ENCODE measurements at regions not wholly inside any gene's neighbourhood (a gene's known extent, or its start where the extent isn't known, plus 50 kb on each side); places are given as distances from the start of the nearest gene placed in this dataset.
"Not testable (repeated sequence)": the region's sequence is repeated elsewhere in the genome, so short reads cannot be mapped to it uniquely, and the experiment has no call there.

DNA sequence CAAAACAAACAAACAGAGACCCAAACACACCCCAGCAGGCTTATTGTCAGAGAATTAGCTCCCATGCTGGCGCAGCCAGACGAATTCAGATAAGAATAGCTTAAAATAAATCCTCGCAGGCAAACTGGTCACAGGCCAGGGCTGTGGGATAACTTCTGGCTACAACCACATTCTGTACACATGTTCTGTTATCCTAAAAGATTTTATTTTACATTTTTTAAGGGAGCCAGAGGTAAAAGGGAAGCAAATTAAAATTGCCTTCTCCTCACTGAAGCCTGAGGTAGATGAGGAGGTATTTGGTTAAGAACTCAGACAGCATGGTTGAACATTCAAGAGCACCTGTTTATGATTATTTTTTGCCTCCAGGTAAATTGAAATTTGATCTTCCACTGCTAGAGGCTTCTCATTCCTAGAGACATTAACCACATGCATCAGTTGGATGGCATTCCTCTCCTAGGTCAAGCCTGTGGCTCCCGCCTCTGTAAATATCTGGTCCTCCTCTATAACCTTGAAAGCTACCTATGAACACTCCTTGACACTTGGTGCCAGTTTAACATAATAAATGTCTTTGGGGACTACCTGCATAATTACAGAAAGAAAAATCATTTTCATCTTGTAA lies 190.3 kb downstream of the SATB1 start:
- DNase-seq = no peak

GRCh38 chr3:18233987-18234716 lies 191.0 kb downstream of the SATB1 start:
- no peak for DNase-seq

- DNase-seq = no peak
Observed at GRCh38 chr3:18232317-18232716, 192.8 kb downstream of the SATB1 start.

DNA sequence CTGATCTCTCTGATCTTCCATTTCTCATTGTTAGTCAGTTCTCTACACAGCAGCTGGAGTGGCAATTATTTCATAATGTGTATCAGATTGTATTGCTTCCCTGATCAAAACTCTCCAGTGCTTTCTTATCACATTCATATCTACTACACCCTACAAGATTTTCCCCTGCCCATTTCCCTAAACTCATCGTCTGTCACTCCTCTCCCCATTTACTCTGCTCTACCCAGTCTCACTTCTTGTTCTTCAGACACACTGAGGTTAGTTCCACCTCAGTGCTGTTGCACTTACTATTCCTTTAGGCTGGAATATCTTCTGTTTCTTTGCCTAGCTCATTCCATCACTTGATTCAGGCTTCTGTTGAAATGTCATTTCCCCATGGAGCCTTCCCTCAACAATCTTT lies 197.1 kb downstream of the SATB1 start:
- no peak for DNase-seq

DNA sequence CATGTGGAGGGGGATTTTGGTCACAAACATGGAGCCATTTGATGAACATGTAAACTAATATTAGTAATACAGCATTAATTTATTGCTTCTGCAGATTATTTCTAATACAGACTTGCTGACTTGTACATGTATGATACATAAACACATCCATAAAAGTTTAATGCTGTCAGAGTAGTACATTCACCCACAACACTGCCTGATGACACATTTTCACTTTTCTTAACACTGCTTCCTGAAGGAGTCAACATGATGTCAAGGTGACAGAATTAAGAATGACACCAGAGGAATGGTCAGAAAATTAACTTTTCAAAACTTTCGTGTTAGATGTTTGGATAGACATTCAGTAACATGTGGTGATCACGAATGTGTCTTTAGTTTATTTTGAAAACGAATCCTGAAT lies 199.4 kb downstream of the SATB1 start:
- no peak for DNase-seq

DNA sequence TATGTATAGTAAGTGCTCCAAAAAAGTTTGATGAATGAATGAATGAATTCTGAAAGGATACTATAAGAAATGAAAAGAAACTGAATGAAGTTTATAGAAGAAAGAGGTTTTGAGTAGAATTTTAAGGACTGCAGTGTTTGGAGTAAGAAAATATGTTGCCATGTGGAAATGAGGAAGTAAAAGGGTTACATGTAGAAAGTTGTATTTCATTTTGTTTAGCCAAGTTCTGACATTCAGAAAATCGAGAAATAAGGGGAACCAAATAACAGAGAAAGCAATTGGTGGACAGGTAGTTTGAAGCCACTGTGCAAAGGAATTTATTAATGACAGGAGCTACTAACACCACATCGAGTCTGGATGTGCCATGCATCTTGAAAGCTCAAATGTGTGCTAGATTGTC lies 200.7 kb downstream of the SATB1 start:
- no peak for DNase-seq

GRCh38 chr3:18223974-18224373 lies 201.2 kb downstream of the SATB1 start:
- DNase-seq = no peak

GRCh38 chr3:18223571-18223970 lies 201.6 kb downstream of the SATB1 start:
- no peak for DNase-seq

DNA sequence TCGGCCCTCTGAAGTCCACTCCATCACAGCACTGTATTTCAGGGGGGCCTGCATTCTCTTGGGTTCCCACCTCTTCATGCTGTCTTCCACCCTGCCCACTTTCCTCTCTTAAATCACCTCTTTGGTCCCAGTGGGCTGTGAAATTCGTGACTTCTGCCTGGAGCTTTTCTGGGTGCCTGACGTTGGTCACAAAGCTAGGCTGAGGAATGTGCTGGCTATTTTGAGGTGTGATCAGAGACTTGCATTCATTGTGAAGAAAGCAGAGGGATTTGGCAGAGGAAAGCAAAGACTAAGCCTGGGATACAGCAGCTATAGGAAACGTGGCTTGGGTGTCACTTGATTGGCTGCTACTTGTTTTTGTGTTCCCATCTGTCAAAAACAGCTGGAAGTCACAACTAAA lies 202.5 kb downstream of the SATB1 start:
- DNase-seq = no peak

DNA sequence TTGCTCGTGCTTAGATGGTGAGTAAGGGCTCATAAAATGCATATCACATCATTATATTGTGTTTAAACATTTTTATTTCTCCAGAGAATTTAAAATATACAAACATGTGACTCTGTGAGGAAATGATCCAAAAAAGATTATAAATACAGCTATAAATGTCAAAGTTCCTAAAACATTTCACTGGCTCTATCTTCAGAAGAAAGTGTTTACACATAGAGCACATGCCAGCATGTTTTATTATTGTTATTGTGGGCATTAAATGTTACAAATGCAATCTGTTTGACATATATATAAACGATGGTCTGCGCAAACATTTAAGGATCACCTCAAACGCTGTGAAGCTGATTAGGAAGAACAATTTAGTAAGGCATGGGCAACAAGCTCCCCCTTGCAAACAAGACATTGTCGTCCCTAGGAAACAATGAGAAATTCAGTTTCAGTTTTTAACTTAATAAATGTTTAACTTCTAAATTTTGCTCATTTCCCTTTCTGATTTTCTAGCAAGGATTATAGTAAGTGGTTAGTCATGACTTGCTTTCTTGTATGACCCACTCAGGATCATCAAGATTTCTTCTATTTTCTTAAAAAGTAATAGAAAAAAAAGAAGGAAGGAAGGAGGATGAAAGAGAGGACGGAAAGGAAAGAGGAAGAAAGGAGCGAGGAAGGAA lies 207.5 kb downstream of the SATB1 start:
- no peak for DNase-seq

- DNase-seq = no peak
Observed at GRCh38 chr3:18216996-18217395, 208.1 kb downstream of the SATB1 start.

DNA sequence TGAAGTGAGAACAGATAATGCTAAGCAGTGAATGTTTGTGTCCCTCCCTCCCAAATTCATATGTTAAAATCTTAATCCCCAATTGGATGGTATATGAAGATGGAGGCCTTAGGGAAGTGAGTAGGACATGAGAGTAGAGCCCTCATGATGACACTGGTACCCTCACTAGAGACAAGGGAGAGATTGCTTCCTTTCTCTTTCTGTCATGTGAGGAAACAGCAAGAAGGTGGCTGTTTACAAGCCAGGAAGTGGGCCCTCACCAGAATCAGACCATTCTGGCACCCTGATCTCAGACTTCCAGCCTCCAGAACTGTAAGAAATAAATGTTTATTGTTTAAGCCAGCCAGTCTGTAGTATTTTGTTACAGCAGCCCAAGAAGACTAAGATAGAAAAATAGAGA lies 209.5 kb downstream of the SATB1 start:
- DNase-seq = no peak

DNA sequence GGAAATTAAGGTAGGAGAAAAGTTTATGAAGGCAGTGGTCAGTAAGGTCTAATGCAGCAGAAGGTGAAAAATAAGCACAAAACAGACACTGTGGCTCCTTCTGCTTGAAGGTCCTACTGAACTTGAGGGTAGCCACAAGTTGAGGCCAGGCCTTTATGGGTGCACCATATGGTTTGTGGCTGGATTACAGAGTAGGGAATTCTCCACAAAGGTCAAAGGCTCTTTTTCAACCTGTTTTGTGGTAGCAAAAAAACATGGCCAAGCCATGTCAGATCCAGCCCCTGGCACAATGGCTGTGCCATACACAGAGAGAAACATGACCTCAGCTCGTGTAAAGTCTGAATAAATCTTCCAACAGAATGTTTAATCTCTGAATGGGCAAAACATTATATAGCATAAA lies 214.0 kb downstream of the SATB1 start:
- no peak for DNase-seq

DNA sequence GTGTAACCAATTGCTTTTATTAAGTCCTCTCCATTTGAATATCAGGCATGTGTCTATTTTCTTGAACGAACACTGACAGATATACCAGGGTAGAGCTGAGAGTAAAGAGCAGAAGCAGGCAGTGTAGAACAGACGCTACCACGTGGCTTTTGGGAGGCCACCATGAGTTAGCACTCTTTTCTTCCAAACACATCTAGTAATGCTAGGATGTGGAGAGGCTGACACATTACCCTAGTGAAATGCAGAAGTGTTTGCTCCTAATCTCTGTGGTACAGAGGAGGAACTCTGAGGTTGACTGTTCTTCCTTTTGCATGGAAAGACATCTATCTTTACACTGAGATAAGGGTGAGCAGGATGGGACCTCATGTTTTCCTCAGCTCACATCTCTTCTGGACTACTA lies 216.3 kb downstream of the SATB1 start:
- DNase-seq = no peak

GRCh38 chr3:18208091-18208490 lies 217.0 kb downstream of the SATB1 start:
- no peak for DNase-seq

GRCh38 chr3:18207226-18207625 lies 217.9 kb downstream of the SATB1 start:
- DNase-seq = no peak

DNA sequence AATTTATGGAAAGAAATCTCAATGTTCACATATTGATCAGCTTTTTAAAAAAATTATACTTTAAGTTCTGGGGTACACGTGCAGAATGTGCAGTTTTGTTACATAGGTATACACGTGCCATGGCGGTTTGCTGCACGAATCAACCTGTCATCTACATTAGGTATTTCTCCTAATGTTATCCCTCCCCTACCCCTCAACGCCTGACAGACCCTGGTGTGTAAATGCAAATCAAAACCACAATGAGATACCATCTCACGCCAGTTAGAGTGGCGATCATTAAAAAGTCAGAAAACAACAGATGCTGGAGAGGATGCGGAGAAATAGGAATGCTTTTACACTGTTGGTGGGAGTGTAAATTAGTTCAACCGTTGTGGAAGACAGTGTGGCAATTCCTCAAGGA lies 219.4 kb downstream of the SATB1 start:
- not testable (repeated sequence) for DNase-seq

GRCh38 chr3:18201315-18201714 lies 223.8 kb downstream of the SATB1 start:
- DNase-seq = no peak

DNA sequence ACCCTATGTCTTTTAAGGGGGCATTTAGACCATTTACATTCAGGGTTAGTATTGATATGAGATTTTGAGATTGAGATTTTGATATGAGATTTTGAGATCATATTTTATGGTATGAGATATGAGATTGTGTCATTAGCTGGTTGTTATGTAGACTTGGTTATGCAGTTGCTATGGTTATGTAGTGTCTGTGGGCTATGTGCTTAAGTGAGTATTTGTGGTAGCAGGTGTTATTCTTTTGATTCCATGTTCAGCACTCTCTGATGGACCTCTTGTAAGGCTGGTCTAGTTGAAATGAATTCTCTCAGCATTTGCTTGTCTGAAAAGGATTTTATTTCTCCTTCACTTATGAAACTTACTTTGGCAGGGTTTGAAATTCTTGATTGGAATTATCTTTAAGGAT lies 225.4 kb downstream of the SATB1 start:
- DNase-seq = no peak

DNA sequence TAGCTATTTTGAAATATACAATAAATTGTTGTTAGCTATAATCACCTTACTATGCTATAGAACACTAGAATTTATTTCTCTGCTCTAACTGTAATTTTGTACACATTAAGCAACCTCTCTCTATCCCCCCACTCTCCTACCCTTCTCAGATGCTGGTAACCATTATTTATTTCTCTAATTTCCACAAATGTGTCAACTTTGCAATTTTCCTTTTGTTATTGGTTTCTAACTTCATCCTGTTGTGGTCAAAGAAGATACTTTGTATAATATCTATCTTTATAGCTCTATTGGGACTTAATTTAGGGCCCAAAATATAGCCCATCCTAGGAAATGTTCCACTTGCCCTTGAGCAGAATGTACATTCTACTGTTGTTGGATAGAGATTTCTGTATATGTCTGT lies 229.3 kb downstream of the SATB1 start:
- DNase-seq = no peak

DNA sequence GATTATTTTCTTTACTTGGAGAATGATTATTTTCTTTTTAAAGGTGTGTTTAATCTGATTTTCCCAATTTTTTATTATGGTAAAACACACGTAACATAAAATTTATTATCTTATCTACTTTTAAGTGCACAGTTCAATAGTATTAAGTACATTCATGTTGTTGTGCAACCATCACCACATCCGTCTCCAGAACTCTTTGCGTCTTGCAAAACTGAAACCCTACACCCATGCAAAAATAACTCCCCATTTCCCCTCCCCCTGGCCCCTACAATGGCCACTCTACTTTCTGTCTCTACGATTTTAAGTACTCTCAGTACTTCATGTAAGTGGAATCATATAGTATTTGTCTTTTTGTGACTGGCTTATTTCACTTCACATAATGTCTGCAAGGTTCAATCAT lies 230.7 kb downstream of the SATB1 start:
- no peak for DNase-seq

GRCh38 chr3:18190646-18191045 lies 234.5 kb downstream of the SATB1 start:
- DNase-seq = no peak

GRCh38 chr3:18189282-18190050 lies 235.7 kb downstream of the SATB1 start:
- peak; percentile 52 for DNase-seq

DNA sequence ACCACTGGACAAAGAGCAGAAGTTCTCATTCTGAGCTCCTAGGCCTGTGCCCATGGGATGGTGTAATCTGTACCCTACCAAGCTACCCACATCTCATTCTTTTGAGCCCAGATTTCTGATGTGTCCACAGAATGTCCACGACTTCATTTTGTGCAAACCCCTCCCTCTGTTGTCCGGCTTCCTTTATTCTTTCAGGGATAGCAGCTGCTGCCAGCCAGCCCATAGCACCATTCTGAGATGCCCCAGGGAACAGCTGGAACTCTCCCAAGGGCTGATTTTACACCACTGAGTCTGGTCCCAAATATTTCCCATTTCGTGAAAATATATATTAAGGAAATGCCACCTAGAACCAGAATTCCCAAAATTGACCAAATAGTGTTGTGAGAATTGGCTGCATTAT lies 236.6 kb downstream of the SATB1 start:
- no peak for DNase-seq
